ENCODE measurements at regions not wholly inside any gene's neighbourhood (a gene's known extent, or its start where the extent isn't known, plus 50 kb on each side); places are given as distances from the start of the nearest gene placed in this dataset.

DNA sequence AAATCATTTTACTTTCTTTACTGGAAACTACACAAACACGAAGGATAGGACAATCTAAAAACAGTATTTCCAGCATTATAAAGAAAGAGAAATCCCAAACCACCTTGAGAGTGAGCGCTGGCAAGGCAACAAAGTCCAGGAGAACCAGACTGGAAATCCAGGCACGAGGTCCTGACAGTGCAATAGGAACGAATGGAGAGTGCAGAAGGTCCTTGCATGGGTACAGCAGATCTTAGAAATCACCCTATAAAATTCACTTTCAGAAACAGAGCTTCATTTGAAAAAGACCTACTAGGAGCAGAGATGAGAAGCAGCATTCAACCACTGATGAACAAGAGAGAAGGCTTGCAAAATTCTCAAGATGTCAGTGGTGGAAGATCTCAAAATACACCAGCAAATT lies 133.7 kb upstream of the ST8SIA4 start:
- intact Hi-C loops (cut with DNase I; ENCODE audit: low total_unique reads): no loop called here
- whole genome bisulfite sequencing, 2 donors: 73 to 78% methylated on average over 4 of the region's 4 CpGs
- TF ChIP-seq POLR2A (IDR thresholded peaks at IDR 0.05): no peak
- no peak for TF ChIP-seq CTCF (IDR thresholded peaks at IDR 0.05)
- no peak for DNase-seq (ENCODE audit: low spot score in 2 of 2)
- no peak overlapping the region for H3K4me3 ChIP-seq (ENCODE audit: low read depth, poor library complexity, severe bottlenecking)

- TF ChIP-seq CTCF (IDR thresholded peaks at IDR 0.05): no peak
- 96 to 97% methylated on average over 3 of the region's 3 CpGs for WGBS, 2 donors
- no peak for DNase-seq (ENCODE audit: low spot score in 2 of 2)
- intact Hi-C loops (cut with DNase I; ENCODE audit: low total_unique reads): no loop called here
- H3K4me3 ChIP-seq (ENCODE audit: low read depth, poor library complexity, severe bottlenecking): no peak overlapping the region
These were observed 132.3 kb upstream of the ST8SIA4 start for GRCh38 chr5:101035425-101035824.

DNA sequence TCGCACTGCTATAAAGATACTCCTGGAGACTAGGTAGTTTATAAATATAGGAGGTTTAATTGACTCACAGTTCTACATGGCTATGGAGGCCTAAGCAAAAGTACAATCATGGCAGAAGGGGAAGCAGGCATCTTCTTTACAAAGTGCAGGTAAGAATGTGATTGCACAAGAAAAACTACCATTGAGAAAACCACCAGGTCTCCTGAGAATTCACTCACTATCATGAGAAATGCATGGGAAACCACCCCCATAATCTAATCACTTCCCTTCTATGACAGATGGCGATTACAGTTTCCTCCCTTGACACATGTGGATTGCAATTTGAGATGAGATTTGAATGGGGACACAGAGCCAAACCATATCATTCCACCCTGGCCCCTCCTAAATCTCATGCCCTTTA lies 121.2 kb upstream of the ST8SIA4 start:
- TF ChIP-seq POLR2A (IDR thresholded peaks at IDR 0.05) (no peak), CTCF (IDR thresholded peaks at IDR 0.05) (no peak)
- intact Hi-C loops (cut with DNase I; ENCODE audit: low total_unique reads): no loop called here
- H3K4me3 ChIP-seq (ENCODE audit: low read depth, poor library complexity, severe bottlenecking): no peak overlapping the region
- DNase-seq (ENCODE audit: low spot score in 2 of 2): no peak
- 71 to 72% methylated on average over 2 of the region's 2 CpGs for WGBS, 2 donors

DNA sequence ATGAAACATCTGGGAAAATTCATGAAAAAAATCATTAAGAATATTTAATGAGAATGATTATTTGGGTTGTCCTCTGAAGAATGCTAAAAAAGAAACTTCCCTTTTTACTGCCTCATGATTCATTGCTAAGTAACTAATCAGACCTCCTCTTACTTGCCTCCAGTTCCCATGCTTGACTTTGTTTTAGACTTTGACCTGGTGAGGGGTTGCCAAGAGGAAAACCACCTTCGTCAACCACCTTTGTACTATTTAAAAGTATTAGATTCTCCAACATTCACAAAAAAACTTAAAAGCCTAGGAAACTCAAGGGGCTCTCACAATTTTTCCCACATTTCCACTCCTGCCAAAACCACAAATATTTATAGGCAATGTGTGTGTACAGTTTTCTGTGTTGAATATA lies 115.2 kb upstream of the ST8SIA4 start:
- no peak for DNase-seq (ENCODE audit: low spot score in 2 of 2)
- WGBS, 2 donors: 59 to 62% methylated on average over 1 of the region's 1 CpG
- no peak overlapping the region for H3K4me3 ChIP-seq (ENCODE audit: low read depth, poor library complexity, severe bottlenecking)
- intact Hi-C loops (cut with DNase I; ENCODE audit: low total_unique reads): no loop called here
- TF ChIP-seq CTCF (IDR thresholded peaks at IDR 0.05): no peak
- no peak for TF ChIP-seq POLR2A (IDR thresholded peaks at IDR 0.05)

DNA sequence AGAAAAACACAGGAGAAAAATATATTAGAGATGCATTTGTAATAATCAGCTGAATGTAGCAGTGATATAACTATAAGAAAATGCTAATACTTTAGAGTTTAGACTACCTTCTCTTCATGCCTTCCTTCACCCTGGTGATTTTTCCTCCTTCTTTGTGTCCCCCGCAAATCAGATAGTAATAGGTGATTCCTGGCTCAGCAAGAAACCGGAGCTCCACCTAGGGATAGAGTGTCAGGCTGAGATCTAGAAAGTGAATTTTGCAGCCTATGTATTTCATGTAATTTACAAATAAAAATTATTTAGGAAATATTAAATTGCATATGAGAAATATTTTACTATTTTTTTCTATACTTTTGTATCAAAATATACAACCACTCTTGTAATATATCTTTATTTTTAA lies 109.8 kb upstream of the ST8SIA4 start:
- no peak for TF ChIP-seq POLR2A (IDR thresholded peaks at IDR 0.05)
- no peak for TF ChIP-seq CTCF (IDR thresholded peaks at IDR 0.05)
- intact Hi-C loops (cut with DNase I; ENCODE audit: low total_unique reads): no loop called here
- 59 to 60% methylated on average over 2 of the region's 2 CpGs for WGBS, 2 donors

DNA sequence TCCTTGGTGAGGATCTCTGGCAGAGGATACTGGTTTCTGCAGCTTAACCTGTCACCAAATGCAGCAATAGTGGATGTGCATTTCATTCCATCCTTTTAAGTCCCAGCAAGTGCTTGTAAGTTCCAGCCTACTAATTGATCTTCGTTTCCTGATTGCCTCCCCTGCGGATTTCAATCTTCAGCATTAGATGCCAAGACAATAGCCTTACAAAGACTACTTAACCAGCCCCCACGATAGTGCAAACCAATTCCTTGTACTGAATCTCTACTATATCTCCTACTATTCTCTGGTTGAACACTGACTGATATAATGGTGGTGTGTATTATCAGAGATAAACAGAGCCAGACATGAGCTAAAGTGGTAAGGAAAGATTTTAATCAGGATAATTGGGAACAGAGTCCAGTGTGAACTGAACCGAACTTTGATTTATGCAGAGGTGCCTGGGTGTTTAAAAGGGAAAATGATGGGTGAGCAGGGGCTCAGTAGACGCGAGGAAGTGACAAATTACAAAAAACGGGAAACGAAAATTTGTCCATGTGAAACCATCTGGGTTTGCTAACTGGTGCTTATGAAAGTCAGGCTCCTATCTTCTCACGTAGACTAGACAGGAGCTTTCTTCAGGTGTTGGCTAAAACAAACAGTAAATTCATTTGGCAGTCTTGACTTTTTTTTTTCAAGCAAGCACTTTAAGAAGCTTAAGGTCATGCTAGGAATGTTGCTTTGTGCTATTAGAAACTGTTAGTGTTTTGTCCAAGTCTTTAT lies 106.9 kb upstream of the ST8SIA4 start:
- 50 to 67% methylated on average over 9 of the region's 9 CpGs for WGBS, 2 donors
- intact Hi-C loops (cut with DNase I; ENCODE audit: low total_unique reads): no loop called here
- TF ChIP-seq POLR2A (IDR thresholded peaks at IDR 0.05): no peak
- no peak for TF ChIP-seq CTCF (IDR thresholded peaks at IDR 0.05)
- no peak for DNase-seq (ENCODE audit: low spot score in 2 of 2)
- no peak overlapping the region for H3K4me3 ChIP-seq (ENCODE audit: low read depth, poor library complexity, severe bottlenecking)

More for the DNA sequence above, 109.8 kb upstream of the ST8SIA4 start:
- no peak overlapping the region for H3K4me3 ChIP-seq (ENCODE audit: low read depth, poor library complexity, severe bottlenecking)
- DNase-seq (ENCODE audit: low spot score in 2 of 2): no peak
